HG02798 (cell line): ENCODE measurements at regions not wholly inside any gene's neighbourhood (a gene's known extent, or its start where the extent isn't known, plus 50 kb on each side); places are given as distances from the start of the nearest gene placed in this dataset.
"Not testable (repeated sequence)": the region's sequence is repeated elsewhere in the genome, so short reads cannot be mapped to it uniquely, and the experiment has no call there.

Source experiments
- ATAC-seq: cut with Tn5 transposase; IDR thresholded peaks from one replicate; pipeline ENCODE4 v1.9.1; 2021; ENCODE audit warnings: mild to moderate bottlenecking; ENCODE audit not compliant: unreplicated experiment, poor library complexity

DNA sequence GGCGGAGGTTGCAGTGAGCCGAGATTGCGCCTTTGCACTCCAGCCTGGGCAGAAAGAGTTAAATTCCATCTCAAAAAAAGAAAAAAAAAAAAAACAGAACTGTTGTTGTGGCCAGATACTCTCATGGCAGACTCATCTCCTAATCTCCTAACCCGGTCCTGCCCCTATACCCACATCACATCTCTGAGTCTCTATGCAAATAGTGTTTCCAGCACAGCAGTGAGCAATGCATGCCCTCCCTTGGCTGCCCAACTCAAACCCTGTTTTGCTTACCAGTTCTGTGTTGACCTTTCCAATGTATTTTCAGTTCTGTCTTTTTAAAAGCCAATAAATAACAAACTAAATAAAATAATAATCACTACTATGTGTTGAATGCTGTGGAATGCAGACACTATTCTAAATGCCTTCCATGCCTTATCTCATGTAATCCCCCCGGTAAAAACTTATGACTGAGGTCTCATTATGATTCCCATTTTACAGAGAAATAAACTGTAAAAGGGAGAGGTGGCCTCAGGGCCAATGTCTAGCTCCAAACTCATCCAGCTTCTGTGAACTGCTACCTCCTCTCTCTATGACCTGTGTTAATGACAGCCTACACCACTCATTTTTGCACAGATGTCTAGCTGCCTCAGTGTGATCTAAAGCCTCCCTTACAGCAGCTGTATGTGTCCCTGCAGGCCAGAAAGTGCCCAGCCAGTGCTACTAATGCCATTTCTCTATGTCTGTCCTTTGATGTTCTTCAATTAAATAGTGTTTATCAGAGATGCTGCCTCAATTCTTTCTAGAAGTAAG lies 289.8 kb downstream of the HS3ST3B1 start:
- no peak for ATAC-seq

DNA sequence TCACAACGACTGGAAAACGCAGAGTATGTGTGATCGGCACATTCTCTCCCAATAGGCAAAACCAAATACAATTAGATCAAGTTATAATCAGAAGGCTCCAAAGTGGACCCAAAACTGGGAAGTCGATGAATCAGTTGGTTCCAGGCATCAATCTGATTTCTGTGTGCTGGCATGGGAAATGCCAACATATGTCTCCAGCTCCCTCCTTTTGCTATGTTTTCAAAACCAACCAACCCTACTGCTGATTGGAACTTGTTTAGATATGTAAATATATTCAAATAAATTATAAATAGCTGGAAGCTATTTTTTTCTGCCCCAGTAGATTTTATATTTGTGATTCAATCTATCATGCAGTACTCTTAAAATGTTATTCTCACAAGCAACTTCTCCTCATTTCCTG lies 284.2 kb downstream of the HS3ST3B1 start:
- ATAC-seq: no peak

DNA sequence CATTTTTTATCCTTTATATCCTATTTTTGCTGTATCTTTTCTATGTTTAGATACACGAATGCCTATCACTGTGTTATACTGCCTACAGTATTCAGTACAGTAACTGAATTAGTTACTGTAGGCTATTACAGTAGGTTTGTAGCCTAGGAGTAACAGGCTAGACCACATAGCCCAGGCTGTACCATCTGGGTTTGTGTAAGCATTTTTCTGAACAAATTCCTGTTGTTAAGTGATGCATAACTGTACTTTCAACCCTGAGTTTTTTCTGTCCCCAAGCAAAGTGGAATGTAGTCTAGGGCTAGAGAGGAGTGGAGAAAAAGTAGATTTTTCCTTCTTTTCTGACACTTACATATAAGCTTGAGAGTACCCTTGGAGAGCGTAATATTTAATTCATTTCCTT lies 282.1 kb downstream of the HS3ST3B1 start:
- no peak for ATAC-seq

DNA sequence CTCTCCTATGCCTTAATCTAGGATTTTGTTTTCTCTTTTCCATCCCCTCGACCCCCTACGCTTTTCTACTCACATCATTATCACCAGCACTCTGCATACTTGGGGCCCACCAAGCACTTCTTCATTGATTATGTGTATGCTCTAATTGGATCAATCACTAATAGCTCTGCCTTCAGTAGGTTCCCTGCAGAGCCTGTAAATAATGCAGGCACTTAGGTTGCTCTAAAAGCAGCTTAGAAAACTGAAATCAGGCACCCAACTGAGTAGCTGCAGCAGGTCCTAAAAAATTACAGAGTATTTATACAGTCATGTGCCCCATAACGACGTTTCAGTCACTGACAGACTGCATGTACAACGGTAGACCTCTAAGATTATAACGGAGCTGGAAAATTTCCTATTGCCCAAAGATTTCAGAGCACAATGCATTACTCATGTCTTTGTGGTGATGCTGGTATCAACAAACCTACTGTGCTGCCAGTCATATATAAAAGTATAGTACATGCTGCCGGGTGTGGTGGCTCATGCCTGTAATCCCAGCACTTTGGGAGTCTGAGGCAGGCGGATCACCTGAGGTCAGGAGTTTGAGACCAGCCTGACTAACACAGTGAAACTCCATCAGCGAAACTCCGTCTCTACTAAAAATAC lies 280.4 kb downstream of the HS3ST3B1 start:
- no peak for ATAC-seq

DNA sequence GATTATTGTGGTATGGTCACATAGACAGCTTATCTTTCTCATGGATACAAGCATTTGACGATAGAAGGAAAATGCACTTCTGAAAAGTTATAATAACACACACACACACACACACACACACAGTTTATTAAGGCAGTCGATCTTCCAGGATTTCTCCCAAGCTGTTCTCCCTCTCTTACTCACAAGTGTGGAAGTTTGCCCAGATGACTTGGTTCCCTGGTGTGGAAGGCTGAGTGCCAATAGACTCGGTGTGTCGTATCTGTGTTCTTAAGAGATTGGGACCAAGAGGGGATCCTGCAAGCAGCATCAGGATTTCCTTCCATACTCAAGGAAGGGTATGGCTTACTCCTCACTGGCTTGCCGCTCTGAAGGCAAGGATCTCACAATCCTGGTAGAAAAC lies 279.6 kb downstream of the HS3ST3B1 start:
- no peak for ATAC-seq

DNA sequence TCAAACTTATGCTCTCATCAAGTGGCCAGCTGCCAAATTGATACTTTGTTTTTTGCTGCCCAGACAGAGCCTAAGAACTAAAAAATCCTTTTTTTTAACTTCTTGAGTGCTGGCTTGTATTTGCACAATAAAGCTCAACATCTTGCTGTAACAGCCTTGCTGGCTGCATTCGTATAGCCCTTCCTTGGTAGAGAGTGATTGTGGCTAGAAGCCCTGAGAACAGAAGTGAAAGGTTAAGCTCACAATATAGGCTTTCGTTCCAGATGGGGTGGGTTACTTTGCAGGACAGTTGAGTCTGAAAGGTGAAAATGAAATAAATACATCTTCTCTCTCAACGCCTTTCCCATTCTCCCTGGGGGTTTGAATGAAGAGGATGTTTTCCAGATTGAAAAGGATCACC lies 278.8 kb downstream of the HS3ST3B1 start:
- no peak for ATAC-seq

DNA sequence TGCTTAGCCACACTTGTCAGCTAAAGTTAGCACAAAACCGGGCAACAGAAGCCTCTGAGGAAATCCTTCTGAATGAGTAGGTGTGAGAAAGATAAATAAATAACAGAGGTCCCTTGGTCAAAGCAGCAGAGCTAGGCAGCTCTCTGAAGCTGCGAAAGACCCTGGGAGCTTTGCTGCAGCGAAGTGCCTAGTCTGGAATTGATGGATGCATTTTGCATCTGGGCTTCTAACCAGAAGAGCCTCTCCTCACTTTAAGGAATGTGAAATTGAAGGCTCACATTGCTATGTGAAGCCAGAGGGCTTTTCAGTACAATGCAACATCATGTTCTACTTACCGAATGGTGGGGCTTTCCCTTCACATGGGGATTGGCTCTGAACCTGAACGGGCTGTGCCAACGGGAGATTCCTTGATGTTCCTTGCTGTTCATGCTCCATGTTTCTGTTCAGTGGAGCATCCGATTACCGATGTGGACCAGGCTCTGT lies 274.6 kb downstream of the HS3ST3B1 start:
- no peak for ATAC-seq

DNA sequence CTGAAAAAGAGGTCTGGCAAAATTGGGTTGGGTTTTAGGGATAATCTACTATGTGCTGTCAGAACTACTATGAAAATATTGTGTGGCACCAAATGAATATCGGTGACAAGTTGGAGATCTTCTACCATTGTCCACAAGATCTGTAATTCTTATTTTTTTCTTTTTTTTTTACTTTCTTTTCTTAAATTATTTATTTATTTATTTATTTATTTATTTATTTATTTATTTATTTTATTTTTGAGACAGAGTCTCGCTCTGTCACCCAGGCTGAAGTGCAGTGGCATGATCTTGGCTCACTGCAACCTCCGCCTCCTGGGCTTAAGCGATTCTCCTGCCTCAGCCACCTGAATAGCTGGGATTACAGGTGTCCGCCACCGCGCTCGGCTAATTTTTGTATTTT lies 259.4 kb downstream of the HS3ST3B1 start:
- ATAC-seq: not testable (repeated sequence)

DNA sequence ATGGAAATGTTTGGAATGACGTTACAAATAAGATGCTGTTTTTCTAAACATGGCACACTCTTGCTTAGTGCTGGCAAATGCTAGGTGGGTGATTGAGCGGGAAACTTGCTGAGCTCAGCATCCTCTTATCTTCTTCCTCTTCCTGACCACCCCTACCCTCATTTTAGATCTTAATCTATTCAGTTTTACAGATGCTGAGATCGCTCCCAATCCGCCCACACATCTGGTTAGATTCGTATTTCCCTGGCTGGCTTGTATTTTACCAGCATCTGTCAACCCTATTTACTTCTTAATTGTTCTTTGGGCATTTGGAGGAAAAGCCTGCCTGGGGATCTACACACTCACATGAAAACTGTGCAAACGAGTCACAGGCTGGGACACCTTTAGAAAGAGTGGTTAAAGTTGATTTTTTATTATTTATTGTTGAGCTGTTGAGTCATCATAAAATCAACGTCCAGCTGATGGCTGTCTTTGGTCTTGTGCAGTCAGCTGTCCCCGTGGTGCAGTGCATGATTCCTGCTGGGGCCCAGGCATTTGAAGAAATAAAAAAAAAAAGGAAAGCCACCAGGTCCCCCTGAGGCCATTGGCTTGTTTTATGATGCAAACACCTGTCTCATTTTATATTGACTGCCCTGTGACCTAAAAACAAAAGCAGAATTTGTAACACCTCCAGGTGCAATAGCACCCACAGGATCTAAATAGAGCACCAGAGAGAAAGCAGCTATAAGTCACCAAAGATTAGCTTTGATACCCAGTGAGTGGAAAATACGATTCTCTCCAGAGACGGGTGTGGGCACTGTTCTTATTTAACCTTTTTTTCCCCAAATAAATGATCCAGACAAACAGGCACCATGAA lies 258.6 kb downstream of the HS3ST3B1 start:
- no peak for ATAC-seq

DNA sequence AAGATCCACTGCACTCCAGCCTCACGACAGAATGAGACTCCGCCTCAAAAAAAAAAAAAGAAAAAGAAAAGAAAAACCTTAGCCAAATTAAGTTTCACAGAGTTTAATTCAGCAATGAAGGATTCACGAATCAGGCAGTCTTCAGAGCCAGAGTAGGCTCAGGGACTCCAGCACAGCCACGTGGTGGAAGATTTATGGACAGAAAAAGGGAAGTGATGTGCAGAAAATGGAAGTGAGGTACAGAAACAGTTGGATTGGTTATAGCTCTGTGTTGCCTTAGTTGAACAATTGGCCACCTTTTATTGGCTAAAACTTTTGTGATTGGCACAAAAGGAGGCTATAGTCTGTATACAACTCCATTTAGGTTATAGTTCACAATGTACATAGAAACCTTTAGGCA lies 256.6 kb downstream of the HS3ST3B1 start:
- ATAC-seq: no peak

DNA sequence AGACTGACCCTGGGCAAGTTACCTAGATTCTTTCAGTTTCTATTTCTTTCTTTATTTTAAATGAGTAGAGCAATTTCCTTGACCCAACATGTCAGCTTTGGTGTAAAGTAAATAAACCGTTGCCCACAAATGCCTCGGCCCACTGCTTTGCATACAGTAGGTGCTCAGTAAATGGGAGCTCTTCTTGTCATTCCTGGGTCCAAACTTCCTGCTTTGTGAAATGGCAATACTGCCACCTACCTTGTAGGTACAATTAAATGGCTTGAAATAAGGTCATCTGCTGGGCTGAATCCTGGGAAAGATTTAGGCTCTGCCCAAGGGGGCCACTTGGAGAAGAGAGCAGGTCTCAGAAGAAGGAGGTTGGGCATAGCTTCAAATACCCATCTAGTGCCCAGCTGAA lies 253.0 kb downstream of the HS3ST3B1 start:
- ATAC-seq: no peak

DNA sequence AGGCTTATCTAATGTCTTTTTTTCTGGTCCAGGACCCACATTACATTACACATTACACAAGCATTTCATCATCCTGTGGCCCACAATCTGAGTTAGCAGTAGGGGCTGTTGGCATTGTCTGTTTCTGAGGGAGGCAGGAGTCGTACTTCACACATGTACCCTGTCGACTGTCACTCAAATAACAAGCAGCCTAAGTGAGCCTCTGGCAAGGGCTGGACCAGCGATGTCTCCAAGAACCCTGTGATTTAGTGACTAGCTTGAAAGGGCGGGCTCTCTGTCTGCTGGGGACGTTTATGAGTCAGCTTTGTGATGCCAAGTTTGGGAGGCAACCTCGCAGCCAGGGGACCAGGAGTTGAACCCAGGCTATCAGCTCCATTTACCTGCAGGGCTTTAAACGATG lies 251.4 kb downstream of the HS3ST3B1 start:
- ATAC-seq: no peak

DNA sequence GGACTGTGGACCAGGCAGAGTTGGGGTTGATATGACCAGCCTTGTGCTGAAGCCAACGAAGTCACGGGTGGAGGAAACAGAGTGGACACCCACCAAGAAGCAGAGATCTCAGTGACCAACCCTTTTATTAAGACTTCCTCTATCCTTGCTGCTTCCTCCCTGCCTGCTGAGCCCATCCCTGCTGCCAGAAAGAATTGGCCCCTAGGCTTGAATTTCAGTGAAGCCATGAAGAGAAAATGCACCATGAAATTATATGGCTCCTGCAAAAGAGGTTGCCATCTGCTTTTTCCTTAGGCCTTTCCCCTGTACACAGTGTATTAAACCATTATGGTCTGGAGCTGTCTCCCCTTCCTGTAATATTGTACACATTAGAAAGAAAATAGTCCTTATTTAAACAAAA lies 246.7 kb downstream of the HS3ST3B1 start:
- no peak for ATAC-seq

DNA sequence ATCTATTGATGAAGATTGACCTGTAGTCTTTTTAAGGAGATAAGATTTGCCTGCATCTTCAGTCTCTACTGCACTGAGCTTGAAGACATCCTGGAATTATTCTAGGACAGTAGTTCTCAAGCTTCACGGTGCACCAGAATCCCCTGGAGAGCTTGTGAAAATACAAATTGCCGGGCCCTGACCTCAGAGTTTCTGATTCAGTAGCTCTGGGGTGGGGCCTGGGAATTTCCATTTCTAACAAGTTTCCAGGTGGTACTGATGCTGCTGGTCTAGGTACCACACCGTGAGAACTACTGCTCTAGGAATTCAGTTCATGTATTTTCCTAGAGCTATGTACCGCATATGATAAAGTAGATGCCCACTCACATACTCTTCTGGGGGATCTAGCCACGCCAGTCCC lies 246.1 kb downstream of the HS3ST3B1 start:
- no peak for ATAC-seq

DNA sequence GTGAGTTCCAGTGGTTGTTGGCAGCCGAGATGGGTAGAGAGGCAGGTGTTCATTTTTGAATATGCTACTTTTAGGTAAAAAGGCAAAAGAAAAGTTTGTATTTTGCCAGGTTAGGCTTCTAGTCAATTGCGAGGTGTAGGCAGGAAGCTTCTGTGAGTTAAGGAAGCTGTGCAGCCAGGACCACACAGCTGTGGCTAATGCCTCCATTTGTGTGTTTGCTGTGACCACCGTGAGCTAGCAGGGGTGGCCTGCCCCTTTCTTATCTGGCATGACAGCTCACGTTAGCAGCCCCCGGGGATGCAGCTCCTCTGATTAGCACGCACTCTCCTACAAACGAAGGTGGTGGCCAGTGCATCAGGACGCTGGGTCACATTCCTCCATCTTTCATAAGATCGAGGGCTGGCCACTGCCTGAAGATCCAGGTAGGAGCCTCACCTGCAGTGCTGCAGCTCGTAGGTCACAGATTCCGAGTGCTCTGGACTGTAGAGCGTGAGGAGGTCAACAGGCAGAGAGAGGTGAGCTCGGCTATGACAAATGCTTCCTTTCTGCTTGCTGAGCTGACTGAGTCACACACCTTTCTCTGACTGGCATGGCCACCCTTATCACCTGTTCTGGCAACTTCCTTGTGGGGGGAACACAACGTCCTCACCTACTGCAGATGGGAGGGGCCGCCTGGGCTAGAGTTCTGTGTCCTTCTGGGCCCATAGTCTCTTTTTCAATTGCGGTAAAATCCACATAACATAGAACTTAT lies 244.4 kb downstream of the HS3ST3B1 start:
- ATAC-seq: no peak

DNA sequence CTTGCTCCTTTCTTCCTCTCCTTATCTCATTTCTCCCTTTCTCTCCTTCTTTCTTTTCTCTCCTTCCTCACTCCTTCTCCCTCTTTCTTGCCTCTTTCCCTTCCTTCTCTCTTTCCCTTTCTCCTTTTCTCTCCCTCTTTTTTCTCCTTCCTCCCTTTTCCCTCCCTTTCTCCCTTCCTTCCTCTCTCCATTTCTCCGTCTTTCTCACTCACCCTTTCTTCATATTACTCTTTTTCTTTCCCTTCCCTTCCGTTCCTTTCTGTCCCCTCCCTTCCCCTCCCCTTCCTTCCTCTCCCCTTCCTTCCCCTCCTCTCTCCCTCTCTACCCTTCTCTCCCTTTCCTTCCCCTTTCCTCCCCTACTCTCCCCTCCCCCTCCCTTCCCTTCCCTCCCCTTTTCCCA lies 240.8 kb downstream of the HS3ST3B1 start:
- ATAC-seq: no peak

DNA sequence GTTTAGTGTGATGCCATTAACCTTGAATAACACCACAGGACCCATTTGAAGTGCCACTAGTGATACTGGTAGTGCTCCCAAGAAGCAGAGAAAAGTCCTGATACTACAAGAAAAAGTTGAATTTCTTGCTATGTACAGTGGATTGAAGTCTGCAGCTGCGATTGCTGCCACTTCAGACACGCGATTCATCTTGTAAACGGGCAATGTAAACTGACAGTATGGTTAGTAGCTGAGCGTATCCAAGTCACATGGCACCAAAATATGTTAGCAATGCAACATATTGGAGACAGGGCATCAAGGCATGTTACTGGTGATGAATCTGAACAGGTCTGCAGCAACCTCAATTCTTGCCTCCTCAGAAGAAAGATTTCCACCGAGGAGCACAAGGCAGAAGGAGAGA lies 238.9 kb downstream of the HS3ST3B1 start:
- ATAC-seq: no peak

DNA sequence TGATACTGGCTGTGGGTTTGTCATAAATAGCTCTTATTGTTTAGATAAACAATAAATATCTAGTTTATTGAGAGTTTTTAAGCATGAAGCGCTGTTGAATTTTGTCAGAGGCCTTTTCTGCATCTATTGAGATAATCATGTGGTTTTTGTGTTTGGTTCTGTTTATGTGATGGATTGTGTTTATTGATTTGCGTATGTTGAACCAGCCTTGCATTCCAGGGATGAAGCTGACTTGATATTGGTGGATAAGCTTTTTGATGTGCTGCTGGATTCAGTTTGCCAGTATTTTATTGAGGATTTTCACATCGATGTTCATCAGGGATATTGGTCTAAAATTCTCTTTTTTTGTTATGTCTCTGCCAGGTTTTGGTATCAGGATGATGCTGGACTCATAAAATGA lies 231.4 kb downstream of the HS3ST3B1 start:
- ATAC-seq: not testable (repeated sequence)

DNA sequence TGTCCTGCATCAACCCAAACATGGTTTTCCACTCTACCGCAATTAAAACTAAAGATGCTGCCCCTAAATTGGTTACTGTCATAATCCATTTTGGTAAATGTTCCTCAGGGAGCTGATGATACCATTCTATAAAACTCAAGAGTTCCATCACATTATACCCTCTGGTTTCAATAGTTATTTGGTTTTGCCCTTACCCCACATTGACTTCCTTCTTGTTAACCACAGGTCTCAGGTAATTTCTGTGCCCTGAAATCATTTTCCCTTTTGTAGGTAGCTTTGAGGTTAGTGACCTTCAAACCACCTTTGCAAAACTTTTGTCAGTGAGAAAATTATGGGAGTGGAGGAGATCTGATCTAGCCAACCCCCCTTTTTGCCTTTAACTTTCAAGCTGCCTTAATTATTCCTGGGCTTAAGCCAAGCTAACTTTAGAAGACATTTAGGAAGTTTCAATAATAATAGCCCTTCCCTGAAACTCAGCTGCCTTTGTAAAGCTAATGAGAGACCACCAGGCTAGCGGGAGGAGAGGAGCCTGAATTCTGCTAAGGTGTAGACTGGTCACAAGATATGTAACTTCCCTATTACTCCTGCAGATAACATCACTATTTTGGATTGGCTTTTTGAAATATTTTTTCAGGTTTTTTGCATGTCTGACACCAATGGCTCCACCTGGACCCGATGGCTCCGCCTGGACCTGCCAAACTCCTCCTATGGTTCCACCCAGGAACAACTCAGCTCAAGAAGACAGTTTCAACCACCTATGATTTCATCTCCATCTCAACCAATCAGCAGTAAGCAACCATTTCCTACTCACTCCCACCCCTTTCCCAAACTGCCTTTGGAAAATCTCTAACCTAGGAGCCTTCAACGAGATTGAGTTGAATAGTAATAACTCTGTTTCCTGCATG lies 224.9 kb downstream of the HS3ST3B1 start:
- no peak for ATAC-seq
